ENCODE measurements at regions not wholly inside any gene's neighbourhood (a gene's known extent, or its start where the extent isn't known, plus 50 kb on each side); places are given as distances from the start of the nearest gene placed in this dataset.

- ChIA-PET CTCF (interaction anchor here (2.0 kb wide), 1 partner anchor 19 kb away, joined by 4 read pairs; no protein-coding TSS in a partner anchor), POLR2A (no interaction called here)
- no peak overlapping the region for H3K4me3 ChIP-seq (ENCODE audit: low read depth, low read length)
- H3K27me3 ChIP-seq (ENCODE audit: control insufficient read depth, insufficient read depth, low read length): no peaks in the 10 kb centered on the region
- H3K27ac ChIP-seq (ENCODE audit: low read depth, low read length): no peak overlapping the region
- no peak for TF ChIP-seq CTCF (IDR thresholded peaks at IDR 0.05; ENCODE audit: low read depth, low read length)
- no peak for DNase-seq (ENCODE audit: low read depth, low spot score)
- H3K9me3 ChIP-seq (ENCODE audit: control insufficient read depth, insufficient read depth, low read length): no peaks in the 10 kb centered on the region
Measured at GRCh38 chr1:98487620-98488019, 173.9 kb upstream of the SNX7 start.

- ChIA-PET POLR2A (no interaction called here), CTCF (interaction anchor here (2.5 kb wide), 1 partner anchor 14 kb away, joined by 9 read pairs; no protein-coding TSS in a partner anchor)
- no peaks in the 10 kb centered on the region for H3K27me3 ChIP-seq (ENCODE audit: control insufficient read depth, insufficient read depth, low read length)
- H3K27ac ChIP-seq (ENCODE audit: low read depth, low read length): no peak overlapping the region
- DNase-seq (ENCODE audit: low read depth, low spot score): no peak
- no peak overlapping the region for H3K4me3 ChIP-seq (ENCODE audit: low read depth, low read length)
- H3K9me3 ChIP-seq (ENCODE audit: control insufficient read depth, insufficient read depth, low read length): no peaks in the 10 kb centered on the region
- no peak for TF ChIP-seq CTCF (IDR thresholded peaks at IDR 0.05; ENCODE audit: low read depth, low read length)
Measured at GRCh38 chr1:98482611-98483010, 178.9 kb upstream of the SNX7 start.

- no peak for DNase-seq (ENCODE audit: low read depth, low spot score)
- Histone ChIP-seq H3K4me3 (ENCODE audit: low read depth, low read length) (no peak overlapping the region), H3K27me3 (ENCODE audit: control insufficient read depth, insufficient read depth, low read length) (no peaks in the 10 kb centered on the region), H3K27ac (ENCODE audit: low read depth, low read length) (no peak overlapping the region), H3K9me3 (ENCODE audit: control insufficient read depth, insufficient read depth, low read length) (no peaks in the 10 kb centered on the region)
- TF ChIP-seq CTCF (IDR thresholded peaks at IDR 0.05; ENCODE audit: low read depth, low read length): no peak
- CTCF ChIA-PET: interaction anchor here (1.2 kb wide), 1 partner anchor 12 kb away, joined by 3 read pairs; no protein-coding TSS in a partner anchor
- POLR2A ChIA-PET: no interaction called here
Measured at GRCh38 chr1:98480271-98480670, 181.2 kb upstream of the SNX7 start.

GRCh38 chr1:98478121-98478520, 183.4 kb upstream of the SNX7 start:
- CTCF ChIA-PET: interaction anchor here (3.3 kb wide), 1 partner anchor 10 kb away, joined by 27 read pairs; no protein-coding TSS in a partner anchor
- Histone ChIP-seq H3K27ac (ENCODE audit: low read depth, low read length) (no peak overlapping the region), H3K27me3 (ENCODE audit: control insufficient read depth, insufficient read depth, low read length) (no peaks in the 10 kb centered on the region), H3K9me3 (ENCODE audit: control insufficient read depth, insufficient read depth, low read length) (no peaks in the 10 kb centered on the region), H3K4me3 (ENCODE audit: low read depth, low read length) (no peak overlapping the region)
- TF ChIP-seq CTCF (IDR thresholded peaks at IDR 0.05; ENCODE audit: low read depth, low read length): no peak
- DNase-seq (ENCODE audit: low read depth, low spot score): no peak
- POLR2A ChIA-PET: no interaction called here

GRCh38 chr1:98472878-98473277, 188.6 kb upstream of the SNX7 start:
- no peak for TF ChIP-seq CTCF (IDR thresholded peaks at IDR 0.05; ENCODE audit: low read depth, low read length)
- Histone ChIP-seq H3K4me3 (ENCODE audit: low read depth, low read length) (no peak overlapping the region), H3K27me3 (ENCODE audit: control insufficient read depth, insufficient read depth, low read length) (no peaks in the 10 kb centered on the region), H3K9me3 (ENCODE audit: control insufficient read depth, insufficient read depth, low read length) (no peaks in the 10 kb centered on the region), H3K27ac (ENCODE audit: low read depth, low read length) (no peak overlapping the region)
- POLR2A ChIA-PET: no interaction called here
- DNase-seq (ENCODE audit: low read depth, low spot score): no peak
- CTCF ChIA-PET: no interaction called here
